ENCODE measurements at regions not wholly inside any gene's neighbourhood (a gene's known extent, or its start where the extent isn't known, plus 50 kb on each side); places are given as distances from the start of the nearest gene placed in this dataset.
A peak's percentile ranks its signal among the peaks of the same experiment; 100 is the strongest.

DNA sequence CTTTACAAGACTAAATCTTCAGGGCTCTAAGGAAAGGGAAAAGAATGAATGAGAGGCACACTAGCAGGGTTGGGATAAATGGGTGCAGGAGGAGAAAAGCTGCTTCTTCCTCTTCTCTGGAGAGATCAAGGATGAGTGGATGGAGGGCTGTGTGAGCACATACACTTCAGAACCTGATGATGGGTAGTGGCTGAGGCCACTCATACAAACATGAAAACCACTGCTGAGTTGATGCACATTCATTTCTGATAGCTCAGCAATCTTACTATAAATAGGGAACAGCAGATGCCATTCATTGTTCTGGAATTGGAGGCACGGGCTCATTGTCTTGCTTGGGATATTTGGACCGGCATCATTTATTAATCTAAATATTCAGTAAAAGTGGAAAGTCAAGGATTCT is 152.4 kb upstream of the KCTD1 start:
- no peak for DNase-seq

DNA sequence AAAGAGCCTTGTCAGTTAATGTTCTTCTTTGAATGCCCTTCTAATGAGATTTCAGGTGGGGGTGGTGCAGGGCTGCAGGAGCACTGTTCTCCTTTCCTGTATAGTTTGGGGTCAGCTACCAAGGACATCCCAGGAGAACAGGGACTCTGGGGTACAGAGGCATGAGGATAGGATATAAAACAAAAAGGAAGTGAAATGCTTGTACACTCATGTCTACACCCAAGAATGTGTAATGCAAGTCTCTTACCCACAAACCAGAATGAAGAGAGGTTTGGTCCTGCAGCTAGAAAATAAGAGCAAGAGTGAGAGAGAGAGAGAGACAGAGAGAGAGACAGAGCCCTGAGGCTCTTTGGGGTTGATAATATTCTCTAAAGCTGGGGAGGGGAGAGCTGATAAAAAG is 151.8 kb upstream of the KCTD1 start:
- DNase-seq, result no peak

DNA sequence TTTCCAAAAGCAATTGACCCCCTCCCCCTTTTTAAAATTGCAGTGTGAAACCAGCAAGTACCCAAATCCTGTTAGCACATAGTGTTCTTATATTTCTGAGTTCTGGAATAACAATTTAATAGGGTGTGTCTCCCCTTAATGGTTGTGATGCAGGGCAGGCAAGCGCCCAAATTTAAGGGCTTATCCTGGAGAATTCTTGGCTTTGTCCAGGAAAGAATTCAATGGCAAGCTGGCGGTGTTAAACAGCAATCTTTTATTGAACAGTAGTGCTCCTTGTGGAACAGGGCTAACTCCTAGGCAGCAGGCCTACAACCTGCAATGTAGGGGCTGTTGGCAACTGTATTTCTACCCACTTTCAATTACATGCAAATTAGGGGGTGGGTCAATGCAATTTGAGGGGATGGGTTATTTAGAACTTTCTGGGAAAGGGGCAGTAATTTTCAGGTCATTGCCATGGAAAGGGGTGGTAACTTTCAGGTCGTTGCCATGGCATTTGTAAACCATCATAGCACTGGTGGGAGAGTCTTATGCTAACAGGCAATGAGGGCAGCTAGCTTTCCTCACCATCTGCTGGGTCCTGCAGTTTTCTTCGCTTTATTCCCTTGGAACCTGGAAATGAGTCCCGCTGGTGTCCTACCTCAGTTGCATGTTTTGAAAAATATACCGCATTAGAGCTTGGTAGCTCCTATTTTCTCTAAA is 149.0 kb upstream of the KCTD1 start:
- DNase-seq, result no peak

DNA sequence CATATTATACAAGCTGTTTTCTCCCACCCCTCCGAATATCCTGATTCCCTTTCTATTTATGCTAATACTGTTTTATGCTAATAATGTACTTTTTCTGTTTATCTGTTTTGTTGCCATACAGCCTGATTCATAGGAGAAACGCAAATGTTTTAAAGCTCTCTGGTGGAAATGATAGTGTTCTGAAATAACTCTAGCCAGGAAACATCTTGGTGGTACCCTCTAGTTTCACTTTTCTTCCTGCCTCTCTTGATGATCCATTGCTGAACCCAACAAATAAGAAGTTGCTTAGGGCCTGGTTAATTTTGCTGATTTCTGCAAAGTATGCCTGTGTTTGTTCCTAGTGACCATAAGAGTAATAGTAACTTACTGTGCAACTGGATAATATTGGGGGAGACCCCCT is 148.4 kb upstream of the KCTD1 start:
- no peak for DNase-seq

DNA sequence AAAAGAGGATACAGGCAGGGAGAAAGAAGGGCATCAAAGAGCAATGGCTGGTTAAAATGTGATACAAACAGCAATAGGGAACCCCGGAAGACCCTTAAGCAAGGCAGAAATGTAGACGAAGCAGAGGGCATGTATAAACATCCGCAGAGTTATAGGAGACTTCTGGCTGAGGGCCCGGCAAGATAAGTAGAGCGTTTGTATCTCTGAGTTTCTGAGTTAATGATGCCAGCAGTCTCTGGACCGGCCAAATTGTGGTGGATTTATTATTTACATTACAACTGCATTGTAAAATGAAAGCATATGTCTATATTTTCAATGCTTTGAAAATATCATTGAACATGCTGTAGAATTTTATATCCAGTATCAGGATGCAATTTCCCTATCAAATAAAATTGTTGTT is 148.0 kb upstream of the KCTD1 start:
- DNase-seq, result no peak

DNA sequence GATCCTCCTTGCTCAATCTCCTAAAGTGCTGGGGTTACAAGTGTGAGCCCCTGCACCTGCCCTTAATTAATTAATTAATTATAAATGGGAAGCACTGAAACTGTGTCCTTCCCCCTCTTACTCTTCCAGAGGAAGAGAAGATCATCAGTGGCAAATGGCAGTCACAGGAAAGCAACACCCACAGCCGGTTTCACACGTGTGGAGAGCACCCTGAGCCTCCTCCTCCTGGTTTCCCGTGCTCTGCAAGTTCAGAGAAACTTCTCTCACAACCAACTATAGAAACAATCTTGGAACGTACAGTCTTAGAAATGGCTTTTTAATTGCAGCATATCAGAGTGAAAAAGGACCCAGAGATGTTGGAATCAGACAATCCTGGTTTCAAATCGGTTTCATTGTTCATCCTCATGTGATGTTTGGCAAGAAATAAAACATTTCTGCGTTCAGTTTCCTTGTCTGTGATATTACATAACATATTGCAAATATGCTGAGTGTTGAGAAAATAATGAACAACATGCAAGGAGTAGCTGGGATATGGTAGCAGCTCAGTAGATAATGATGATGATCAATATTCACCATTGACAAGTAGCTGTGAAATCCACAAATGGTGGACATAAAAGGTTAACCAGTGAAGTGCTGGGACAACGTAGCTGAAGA is 141.0 kb upstream of the KCTD1 start:
- DNase-seq, result no peak

DNA sequence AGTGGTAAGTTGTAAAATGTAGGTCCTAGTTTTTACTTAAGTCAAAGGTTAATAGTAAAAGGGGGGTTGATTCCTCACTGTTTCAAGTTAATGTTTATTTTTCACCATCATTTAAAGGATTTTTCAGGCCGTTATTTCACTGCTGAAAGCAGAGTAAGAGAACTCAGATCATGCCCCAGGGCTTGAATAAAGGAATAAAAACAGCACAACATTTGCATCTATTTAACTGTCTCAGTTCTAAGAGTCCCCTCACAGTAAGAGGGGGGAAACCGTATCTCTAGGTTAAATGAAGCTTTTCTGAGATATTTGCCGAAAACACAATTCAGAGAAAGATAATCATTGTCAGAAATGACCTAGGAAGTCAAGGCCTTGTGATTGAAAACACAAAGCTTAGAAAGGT is 138.2 kb upstream of the KCTD1 start:
- DNase-seq, result no peak

DNA sequence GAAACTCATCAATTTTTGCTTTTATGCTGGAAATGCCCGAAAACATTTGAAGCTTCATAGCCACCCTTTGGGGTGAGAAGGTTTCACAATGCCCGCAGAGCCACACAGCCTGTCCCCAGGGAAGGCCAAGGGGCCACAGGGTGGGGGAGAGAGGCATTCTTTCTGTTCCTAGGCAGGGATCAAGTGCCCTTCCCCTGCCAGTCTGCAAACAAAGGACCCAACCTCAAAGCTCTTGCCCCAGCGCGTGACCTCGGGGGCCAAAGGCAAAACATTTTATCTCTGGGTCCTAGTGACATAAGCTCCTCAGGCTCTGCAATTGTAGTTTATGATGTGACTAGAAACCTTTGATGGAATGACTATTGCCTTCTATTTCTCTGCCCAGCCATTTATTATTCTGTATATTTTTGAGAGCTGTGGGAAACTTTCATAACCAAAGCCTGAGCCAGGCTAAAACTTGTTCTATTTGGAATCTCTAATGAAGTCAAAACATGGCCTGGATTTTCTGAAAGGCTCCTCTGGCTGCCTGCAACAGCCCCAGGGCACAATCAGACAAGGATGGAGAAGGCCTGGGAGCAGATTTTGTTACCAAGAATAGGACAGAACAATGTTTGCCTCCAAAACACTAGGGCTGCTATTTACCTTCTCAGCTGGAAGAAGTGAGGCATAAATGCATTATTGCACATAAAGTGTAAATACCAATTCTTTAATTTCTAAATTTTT is 137.2 kb upstream of the KCTD1 start:
- DNase-seq, result no peak

DNA sequence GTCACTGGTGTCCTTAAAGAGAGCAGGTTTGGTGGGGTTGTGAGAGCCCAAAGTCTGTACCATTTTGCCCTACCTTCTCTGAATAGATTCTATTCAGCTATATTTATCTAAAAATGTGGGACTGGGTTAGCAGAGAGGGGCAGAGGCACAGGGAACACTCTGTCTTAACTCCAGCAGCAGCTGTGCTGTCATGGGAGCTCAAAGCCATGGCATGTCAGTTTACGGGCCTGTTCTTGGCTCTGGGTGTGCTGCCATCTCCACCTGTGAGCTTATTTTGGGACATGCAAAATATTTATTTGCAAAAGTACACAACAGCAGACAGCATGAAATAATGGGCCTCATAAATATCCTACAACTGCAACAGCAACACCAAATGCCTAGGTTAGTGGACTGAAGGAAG is 129.6 kb upstream of the KCTD1 start:
- no peak for DNase-seq

DNA sequence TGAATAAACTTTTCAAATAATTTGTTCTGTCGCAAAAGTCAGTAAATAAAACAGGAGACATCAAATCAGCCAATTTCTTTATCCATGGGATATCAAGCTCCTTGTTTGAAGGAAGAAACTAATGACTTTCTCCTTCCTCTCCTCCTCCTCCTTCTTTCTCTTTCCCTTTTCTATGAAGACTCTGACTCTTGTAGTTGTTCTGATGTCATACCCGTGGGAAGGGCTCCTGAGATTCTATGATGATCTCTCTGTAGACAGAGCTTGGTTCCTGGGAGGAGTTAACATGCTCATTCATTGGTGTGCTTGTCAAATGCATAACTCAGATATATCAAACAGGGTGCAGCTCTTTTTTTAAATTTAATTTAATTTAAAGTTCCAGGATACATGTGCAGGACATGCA is 118.7 kb upstream of the KCTD1 start:
- DNase-seq, result no peak

DNA sequence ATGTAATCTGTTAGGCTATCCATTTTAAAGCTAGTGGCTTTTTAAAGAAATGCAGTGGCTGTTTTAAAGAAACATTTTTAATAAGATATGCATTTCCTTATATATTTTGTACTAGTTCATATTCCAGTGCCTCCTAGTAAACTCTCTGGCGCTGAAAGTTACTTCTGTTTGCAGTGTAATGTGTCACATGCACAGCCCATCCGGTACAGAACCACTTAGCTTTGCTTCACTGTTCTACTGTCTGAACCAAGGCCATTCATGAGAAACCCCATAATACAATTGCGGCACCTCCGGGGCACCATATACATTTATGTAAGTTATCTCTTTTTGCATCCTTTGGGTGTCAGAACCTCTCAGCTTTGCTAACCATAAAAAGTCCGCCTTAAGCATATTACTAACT is 114.6 kb upstream of the KCTD1 start:
- no peak for DNase-seq

DNA sequence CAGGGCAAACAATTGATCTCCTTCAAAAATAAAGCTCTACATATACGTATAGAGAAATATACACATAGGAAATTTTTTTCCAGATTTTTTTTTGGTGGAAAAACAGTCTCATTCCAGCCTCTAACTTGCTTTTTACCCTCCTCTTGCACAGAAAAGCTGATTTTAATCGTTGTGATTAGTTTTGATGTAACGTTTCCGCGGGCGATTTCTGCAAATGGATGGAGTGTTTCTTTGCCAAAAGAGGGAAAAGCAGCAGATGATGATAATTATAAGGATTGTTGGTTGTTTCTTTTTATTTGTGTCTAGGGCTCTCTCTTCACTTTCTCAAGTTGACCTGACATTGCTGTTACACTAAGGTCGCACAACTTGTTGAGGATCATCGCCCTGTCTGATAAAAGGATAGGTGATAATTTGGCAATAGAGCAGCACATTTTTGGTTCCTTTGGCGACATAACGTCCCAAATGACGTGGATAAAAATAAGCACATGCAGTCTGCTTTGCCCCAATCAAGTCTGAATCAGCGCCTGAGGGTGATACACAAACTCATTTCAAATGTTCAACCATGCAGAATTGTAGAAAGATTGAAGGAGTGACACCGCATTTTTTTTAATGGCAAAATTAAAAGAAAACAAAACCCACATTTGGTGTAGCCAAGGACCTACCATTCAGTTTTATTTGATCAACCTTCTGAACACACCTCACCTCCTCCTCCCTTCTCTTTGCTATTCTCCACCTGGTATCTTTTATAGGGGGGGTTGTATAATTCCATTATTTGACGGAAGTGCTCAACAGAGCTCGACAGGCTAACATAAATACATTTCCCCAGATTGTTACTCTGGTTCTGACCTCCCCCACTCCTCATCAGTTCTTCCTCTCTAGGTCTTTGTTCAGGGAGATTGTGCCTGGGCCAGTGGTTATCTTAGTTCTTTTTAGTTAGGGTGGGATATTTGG is 109.6 kb upstream of the KCTD1 start:
- DNase-seq, result no peak

DNA sequence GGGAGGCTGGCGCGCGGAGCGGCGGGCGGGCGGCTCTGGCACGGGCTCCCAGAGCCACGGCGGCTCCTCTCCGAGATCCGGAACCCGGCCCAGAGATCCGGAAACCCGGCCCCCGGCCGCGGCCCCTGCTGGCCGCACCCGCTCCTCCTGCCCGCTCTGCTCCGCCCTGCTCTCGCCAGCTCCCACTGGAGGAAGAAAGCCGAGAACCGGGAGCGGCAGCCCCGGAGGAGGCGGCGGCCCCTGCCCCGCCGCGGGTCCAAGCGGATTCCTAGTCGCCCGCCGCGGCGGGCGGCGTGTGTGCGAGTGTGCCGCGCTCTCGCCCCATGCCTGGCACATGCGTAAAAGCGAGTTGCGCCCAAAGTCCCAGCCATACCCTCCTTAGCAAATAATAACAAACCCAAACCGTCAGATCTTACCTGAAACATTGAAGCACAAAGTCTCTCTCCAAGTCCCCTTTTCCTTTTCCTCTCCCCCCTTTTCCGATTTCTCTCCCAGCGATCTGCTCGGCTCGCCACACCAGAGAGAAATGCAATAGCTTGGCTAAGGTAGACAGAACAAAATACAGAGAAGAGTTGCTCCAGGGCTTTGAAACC is 108.7 kb upstream of the KCTD1 start:
- peak; percentile 64 for DNase-seq

DNA sequence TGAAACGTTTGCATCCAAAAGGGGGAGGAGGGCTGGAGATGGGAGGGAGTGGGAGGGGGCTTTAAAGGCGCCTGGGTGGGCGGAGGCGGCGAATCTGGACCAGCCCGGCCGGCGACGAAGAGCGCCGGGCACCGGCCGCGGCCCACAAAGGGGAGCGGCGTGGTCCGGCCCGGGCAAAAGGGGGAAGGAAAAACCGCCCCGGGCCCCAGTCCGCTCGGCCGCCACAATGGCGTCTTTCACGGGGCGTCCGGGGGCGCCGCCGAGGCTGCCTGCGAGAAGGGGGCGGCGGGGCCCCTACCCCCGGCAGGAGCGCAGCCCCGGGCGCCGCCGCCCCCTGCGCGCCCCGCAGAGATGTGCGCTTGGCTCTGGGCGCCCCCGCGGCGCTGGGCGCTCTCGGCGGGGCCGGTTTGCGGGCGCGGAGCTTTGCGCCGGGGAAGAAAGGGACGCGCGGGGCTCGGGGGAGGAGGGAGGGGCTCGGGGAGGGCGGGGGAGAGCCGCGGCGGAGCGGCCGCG is 108.1 kb upstream of the KCTD1 start:
- no peak for DNase-seq

DNA sequence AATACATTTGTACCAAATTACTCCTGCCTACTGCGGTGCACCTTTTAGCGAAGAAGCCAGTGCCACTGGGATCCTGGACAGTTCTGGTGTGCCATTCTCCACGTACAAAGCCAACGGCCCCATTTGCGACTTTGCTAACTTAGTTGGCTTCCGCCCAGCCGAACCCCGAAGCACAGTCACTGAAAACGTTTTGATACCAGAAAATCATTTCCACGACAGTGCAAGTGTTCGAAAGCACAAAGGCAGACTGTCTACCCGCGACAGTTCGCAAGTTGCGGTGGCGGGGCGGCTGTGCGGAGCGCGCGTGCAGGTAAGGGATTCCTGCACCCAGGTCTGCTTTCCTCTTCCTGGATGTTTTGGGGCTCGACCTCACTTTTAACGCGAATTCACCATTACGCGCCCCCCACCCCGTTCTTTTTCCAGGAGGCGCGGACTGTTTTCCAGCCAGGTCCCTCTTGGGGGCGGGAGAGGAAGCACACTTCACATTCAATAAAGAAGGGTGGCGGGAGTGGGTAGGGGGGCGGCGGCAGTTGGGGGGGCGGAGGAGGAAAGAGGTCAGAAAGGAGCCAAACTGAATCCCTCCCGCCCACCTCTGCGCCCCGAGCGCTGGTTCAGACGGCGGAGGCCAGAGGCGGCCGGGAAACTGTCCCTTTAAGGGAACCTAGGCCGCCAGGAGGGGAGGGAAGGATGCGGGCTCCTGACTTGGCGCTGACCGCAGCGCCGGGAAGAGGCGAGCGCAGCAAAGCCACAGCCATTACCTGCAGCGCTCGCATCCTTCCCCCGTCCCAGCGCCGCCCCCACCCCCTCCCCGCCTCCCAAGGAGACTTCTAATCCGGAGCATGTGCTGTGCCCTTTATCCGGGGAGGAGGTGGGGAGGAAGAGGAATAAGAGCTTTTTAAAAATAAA is 107.4 kb upstream of the KCTD1 start:
- DNase-seq, result peak; percentile 37

DNA sequence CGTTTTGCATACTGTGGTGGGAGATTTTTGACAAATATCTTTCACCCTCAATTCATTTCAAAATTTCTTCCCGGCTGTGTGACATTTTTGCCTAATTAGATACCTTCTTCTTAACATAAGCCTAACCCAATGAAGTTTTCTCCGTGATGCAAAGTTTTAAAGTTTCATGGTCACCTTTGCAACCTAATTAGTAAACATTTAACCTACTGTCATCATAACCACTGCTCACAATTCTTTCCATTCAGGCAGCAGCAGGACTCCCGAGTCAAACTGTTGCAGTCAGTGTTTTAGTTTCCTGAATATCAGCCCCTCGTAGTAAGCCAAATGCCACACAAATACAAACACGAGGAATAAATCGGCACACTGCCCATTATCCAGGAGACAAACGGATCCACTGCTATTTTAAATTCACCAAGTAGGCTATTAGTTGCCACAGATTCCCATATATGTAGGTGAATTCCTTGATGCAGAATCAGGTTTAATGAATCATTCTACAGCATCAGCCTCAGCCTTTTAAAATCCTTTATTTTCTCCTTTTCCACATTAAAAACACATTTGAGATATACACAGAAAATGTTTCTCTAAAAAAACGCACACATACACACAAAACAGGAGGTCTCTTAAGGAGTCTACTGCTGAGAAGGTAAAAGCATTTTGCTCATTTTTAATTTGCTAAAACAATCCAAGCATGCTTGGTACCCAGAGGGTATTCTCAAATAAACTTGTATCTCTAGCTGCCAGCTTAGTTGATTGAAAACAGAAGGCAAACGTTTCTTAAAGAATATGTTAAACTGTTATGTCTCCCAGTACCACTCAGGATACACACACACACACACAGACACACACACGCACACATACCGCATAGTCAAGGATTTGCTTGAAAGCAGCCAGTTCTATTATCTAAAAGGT is 106.5 kb upstream of the KCTD1 start:
- peak; percentile 4 for DNase-seq

DNA sequence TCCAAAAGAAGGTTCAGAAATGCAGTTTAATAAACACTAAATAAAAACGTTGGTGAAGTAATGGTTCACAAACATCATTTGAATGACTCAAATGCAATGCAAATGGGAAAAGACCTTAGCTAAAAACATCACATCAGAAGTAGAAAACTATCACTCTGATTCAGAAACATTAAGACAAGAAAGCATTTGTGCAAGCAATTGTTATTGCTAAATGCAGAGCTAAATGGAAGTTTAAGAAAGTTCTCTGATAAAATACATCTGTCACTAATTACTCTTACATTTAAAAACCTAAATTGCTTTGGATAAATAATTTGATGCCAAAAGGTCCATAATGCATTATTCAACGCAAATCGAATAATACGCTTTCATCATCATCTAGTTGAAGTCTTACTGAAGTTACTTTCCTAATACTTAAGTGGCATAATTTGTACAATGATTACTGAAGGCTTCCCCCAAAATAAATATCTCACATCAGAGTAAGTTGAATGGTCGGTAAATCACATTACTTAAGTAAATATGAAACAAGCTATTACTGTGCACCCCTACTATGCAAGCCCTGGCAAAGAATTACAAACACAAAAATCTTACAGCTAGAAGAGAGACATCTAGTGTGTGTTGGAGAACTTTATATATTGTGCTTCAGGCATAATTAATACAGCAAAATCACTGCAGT is 105.7 kb upstream of the KCTD1 start:
- DNase-seq, result no peak

DNA sequence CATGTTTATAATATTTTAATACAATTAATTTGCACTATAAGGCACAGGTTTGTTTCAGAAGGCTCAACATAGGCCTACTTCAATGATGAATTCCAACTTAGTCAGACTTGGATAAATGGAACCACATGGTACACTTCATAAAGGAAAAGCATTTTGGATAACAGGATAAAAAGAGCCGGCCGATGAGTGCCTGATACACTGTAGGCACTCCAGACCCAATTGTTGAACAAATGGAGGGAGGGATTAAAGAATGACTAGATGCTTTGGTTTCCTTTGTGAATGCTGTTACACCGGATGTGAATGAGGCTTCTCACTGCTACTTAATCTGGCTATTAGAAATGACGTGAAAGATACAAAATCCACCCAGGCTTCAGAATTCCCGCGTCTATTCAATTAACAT is 104.1 kb upstream of the KCTD1 start:
- no peak for DNase-seq
